HTR-8/SVneo (cell line): ENCODE measurements at regions not wholly inside any gene's neighbourhood (a gene's known extent, or its start where the extent isn't known, plus 50 kb on each side); places are given as distances from the start of the nearest gene placed in this dataset.
"Not testable (repeated sequence)": the region's sequence is repeated elsewhere in the genome, so short reads cannot be mapped to it uniquely, and the experiment has no call there.

Experiments
- DNase-seq: peaks from one replicate; pipeline ENCODE4 v3.0.0; 2011; ENCODE audit warnings: low spot score, mixed read lengths; ENCODE audit not compliant: insufficient read length
- FAIRE-seq: peaks from 2 replicates; lab custom pipeline; 2011; peaks lifted over from hg19 to GRCh38; lab: Jason Lieb, UNC

GRCh38 chr16:65740711-65741110 lies 618.8 kb upstream of the CDH11 start:
- DNase-seq (no peak), FAIRE-seq (no peak)

GRCh38 chr16:65739518-65739917 lies 617.7 kb upstream of the CDH11 start:
- FAIRE-seq (no peak), DNase-seq (no peak)

- no peak for DNase-seq
- no peak for FAIRE-seq
These were observed 616.0 kb upstream of the CDH11 start for GRCh38 chr16:65737831-65738230.

- not testable (repeated sequence) for FAIRE-seq
These were observed 613.8 kb upstream of the CDH11 start for GRCh38 chr16:65735615-65736014.

GRCh38 chr16:65733721-65734120 lies 611.9 kb upstream of the CDH11 start:
- no peak for FAIRE-seq
- no peak for DNase-seq

More at GRCh38 chr16:65735615-65736014, 613.8 kb upstream of the CDH11 start:
- DNase-seq, result not testable (repeated sequence)

GRCh38 chr16:65731833-65732232 lies 610.0 kb upstream of the CDH11 start:
- FAIRE-seq (no peak), DNase-seq (no peak)

GRCh38 chr16:65728652-65729051 lies 606.8 kb upstream of the CDH11 start:
- DNase-seq (no peak), FAIRE-seq (no peak)

- FAIRE-seq (no peak), DNase-seq (no peak)
These were observed 606.3 kb upstream of the CDH11 start for GRCh38 chr16:65728167-65728566.

- FAIRE-seq, result no peak
- DNase-seq, result no peak
These were observed 605.8 kb upstream of the CDH11 start for GRCh38 chr16:65727534-65728137.

GRCh38 chr16:65725156-65725845 lies 603.4 kb upstream of the CDH11 start:
- DNase-seq (no peak), FAIRE-seq (no peak)

- FAIRE-seq (no peak), DNase-seq (no peak)
These were observed 600.6 kb upstream of the CDH11 start for GRCh38 chr16:65722429-65722828.

- FAIRE-seq, result no peak
- DNase-seq, result no peak
These were observed 596.0 kb upstream of the CDH11 start for GRCh38 chr16:65717846-65718245.

GRCh38 chr16:65716737-65717700 lies 595.2 kb upstream of the CDH11 start:
- no peak for FAIRE-seq
- DNase-seq, result no peak

- no peak for DNase-seq
These were observed 591.4 kb upstream of the CDH11 start for GRCh38 chr16:65713181-65713808.

GRCh38 chr16:65710107-65710506 lies 588.2 kb upstream of the CDH11 start:
- no peak for FAIRE-seq
- no peak for DNase-seq

More at GRCh38 chr16:65713181-65713808, 591.4 kb upstream of the CDH11 start:
- FAIRE-seq, result no peak

- FAIRE-seq (no peak), DNase-seq (no peak)
These were observed 583.0 kb upstream of the CDH11 start for GRCh38 chr16:65704866-65705265.

GRCh38 chr16:65702707-65703402 lies 581.0 kb upstream of the CDH11 start:
- DNase-seq (no peak), FAIRE-seq (no peak)

GRCh38 chr16:65700596-65700995 lies 578.7 kb upstream of the CDH11 start:
- FAIRE-seq (no peak), DNase-seq (no peak)

GRCh38 chr16:65698791-65699321 lies 577.0 kb upstream of the CDH11 start:
- DNase-seq, result no peak

More at GRCh38 chr16:65698791-65699321, 577.0 kb upstream of the CDH11 start:
- no peak for FAIRE-seq
